SK-N-MC (cell line): ENCODE measurements at regions not wholly inside any gene's neighbourhood (a gene's known extent, or its start where the extent isn't known, plus 50 kb on each side); places are given as distances from the start of the nearest gene placed in this dataset.

Source experiments
- EZH2 ChIP-seq: fragments of 200-600 bp; sonication (generic); IDR thresholded peaks from one replicate; pipeline ENCODE4 v1.6.1; 2017; ENCODE audit warnings: antibody characterized with exemption
- POLR2AphosphoS5 ChIP-seq: IDR thresholded peaks from 2 replicates; pipeline ENCODE4 v1.6.1; 2012; ENCODE audit warnings: mild to moderate bottlenecking, low read depth, low read length, borderline replicate concordance

- TF ChIP-seq EZH2, result no peak
- TF ChIP-seq POLR2AphosphoS5, result no peak
Measured at GRCh38 chr1:58979086-58979485, 195.2 kb upstream of the JUN start.
